ENCODE measurements at regions not wholly inside any gene's neighbourhood (a gene's known extent, or its start where the extent isn't known, plus 50 kb on each side); places are given as distances from the start of the nearest gene placed in this dataset.

DNA sequence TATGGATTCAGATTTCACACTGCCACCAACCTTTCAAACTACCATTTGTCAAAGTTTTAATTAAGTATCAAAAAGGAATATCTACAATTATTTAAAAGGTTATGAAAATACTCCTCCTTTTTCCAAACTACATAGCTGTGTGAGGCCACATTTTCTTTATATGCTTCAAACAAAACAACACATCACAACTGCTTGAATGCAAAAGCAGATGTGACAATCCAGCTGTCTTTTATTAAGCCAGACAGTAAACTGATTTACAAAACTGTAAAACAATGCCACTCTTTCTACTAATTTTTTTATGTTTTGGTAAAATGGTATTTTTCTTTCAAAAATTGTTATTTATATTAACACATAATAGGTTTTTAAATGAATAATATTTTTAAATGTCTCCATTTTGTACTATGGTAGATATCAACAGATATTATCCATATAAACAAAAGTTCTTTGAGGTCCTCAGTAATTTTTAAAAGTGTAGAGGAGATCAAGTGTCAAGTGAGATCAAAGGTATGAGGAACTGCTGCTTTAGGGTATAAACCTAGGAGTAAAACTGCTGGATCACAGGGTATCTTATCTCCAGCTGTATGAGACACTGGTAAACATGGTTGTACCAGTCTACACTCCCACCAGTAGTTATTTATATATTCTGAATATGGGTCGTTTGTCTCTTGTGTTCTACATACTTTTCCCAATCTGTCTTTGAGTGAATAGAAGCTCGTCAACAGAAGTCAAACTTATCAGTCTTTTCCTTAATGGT is 68.8 kb upstream of the SERTAD2 start:
- no peak overlapping the region for H3K4me3 ChIP-seq
- H3K9ac ChIP-seq = no peak overlapping the region
- no peaks in the 10 kb centered on the region for H4K20me1 ChIP-seq
- H3K4me1 ChIP-seq = peaks cover 8% of the 10 kb centered on the region
- H3K36me3 ChIP-seq = no peaks in the 10 kb centered on the region
- no peak for TF ChIP-seq Cebpa-rat (IDR thresholded peaks at IDR 0.05)
- no peak overlapping the region for H3K4me2 ChIP-seq
- no peaks in the 10 kb centered on the region for H3K27me3 ChIP-seq
- no peaks in the 10 kb centered on the region for H3K9me3 ChIP-seq
- H3K27ac ChIP-seq = no peak overlapping the region

DNA sequence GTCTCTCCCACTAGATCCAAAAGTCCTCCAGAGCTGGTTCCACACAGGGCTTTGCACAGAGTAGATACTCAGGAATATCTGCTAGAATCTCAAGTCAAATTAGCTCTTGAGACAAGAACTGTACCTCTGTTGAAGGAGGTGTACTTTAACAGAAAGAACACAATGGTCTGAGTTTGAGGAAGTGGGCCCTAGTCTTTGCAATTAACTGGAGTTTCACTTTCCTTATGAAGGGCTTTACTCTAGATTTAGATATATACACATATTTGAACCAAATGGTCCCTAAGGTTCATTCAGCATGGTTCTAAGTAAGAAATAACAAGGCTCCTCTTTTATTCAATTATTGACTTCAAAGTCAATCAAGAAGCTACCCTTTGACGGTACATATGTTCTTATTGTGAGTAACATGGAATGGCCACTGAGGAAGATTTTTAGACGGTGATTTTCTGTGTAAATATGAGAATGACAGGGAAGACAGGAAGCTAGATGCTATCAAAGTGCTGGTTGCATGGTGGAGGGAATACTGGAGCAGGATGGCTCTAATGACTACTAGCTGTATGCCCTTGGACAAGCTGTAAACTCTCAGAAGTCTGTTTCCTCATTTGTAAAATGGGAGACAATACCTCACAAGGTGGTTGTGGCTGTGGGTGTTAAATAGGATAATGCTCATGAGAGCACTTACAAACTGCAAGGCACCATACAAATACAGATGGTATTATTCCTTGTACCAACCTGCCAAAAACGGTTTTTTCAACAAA is 73.5 kb upstream of the SERTAD2 start:
- Histone ChIP-seq H3K27ac (peak overlapping the region; percentile 65), H3K4me1 (peaks cover 35% of the 10 kb centered on the region), H4K20me1 (no peaks in the 10 kb centered on the region), H3K4me3 (no peak overlapping the region), H3K9me3 (no peaks in the 10 kb centered on the region), H3K27me3 (no peaks in the 10 kb centered on the region), H3K4me2 (peak overlapping the region; percentile 55), H3K9ac (no peak overlapping the region), H3K36me3 (no peaks in the 10 kb centered on the region)
- no peak for TF ChIP-seq Cebpa-rat (IDR thresholded peaks at IDR 0.05)

DNA sequence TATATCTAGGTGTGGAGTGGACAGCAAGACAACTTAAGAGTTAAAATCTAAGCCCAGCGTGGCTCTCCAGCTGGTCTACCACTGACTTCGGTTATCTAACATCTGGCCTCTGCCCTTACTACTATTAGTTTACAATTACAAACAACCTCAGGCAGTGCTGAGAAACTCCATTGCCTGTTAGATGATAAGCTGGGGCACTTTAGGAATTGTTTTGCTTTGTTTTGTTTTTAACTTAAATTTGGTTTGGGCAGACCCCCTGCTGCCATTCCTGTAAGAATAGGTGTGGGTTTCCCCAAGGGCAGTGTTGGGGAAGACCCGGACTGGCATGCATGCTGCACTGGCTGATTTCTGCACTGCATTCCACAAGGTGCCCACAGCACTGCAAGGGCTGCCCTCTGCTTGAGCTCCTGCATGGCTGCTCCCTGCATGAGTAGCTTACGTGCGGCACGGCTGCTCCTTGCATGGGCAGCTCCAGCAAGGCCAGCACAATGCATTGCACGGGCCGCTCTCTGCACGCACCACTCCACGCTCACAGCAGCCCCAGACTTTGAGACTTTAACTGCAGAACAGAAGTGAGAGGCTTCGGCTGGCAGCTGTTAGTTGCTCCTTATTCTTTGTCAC is 74.2 kb upstream of the SERTAD2 start:
- no peak overlapping the region for H3K4me2 ChIP-seq
- no peaks in the 10 kb centered on the region for H3K36me3 ChIP-seq
- H4K20me1 ChIP-seq = no peaks in the 10 kb centered on the region
- no peak for TF ChIP-seq Cebpa-rat (IDR thresholded peaks at IDR 0.05)
- no peaks in the 10 kb centered on the region for H3K27me3 ChIP-seq
- H3K9me3 ChIP-seq = no peaks in the 10 kb centered on the region
- peaks cover 36% of the 10 kb centered on the region for H3K4me1 ChIP-seq
- no peak overlapping the region for H3K9ac ChIP-seq
- no peak overlapping the region for H3K4me3 ChIP-seq
- no peak overlapping the region for H3K27ac ChIP-seq

DNA sequence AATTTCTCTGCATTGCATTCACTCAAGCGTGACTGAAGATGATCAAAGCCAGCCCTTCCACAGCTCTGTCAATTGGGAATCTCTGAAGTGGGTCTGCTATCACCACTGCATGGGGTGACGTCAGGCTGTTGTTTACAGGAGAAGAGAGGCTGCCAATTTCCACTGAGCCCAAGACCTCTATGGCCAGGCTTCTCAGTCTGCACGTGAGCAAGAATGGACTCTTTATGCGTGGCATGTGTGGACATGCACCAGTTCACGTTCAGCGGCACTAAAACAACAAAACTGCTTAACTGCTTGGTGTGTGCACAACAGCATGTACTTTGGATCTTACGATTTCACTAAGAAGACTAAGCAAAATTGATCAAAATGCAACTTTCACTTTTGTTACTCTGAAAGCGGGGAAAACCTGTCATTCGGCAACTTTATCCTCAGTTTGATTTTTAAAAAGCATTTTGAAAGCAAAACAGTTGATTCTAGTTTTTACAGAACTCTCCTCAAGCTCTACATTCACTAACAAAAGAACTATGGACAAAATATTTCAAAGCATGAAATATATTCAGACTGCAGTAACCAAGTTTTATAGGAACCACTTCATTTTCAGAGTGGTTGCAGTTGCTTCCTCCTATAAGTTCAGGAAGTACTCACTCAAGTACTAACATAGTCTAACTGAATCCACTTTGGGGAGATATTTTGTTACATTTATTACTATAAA is 77.0 kb upstream of the SERTAD2 start:
- H3K9me3 ChIP-seq = no peaks in the 10 kb centered on the region
- peak overlapping the region; percentile 68 for H3K9ac ChIP-seq
- peaks cover 36% of the 10 kb centered on the region for H3K4me1 ChIP-seq
- H3K27me3 ChIP-seq = no peaks in the 10 kb centered on the region
- H4K20me1 ChIP-seq = no peaks in the 10 kb centered on the region
- H3K27ac ChIP-seq = peak overlapping the region; percentile 63
- peak overlapping the region; percentile 80 for H3K4me2 ChIP-seq
- H3K4me3 ChIP-seq = peak overlapping the region; percentile 54
- TF ChIP-seq Cebpa-rat (IDR thresholded peaks at IDR 0.05) = no peak
- no peaks in the 10 kb centered on the region for H3K36me3 ChIP-seq

DNA sequence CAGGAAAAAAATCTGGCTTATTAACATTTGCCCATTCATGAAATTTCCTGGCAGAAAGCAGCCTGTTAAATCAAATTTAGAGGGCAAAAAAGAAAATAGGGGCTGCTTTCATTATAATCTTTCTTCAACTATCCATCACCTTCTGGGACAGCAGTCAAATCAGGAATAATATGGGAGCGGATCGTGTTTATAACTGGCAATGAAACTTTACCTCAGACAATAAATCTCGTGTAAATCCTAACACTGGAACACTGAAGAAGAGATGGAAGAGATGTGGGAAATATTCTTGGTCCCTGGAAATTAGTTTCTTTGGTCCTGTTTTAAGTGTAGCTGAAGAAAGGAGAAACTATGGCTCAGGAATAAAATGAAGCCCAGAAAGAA is 77.5 kb upstream of the SERTAD2 start:
- H3K27me3 ChIP-seq = no peaks in the 10 kb centered on the region
- no peak for TF ChIP-seq Cebpa-rat (IDR thresholded peaks at IDR 0.05)
- H3K36me3 ChIP-seq = no peaks in the 10 kb centered on the region
- peak overlapping the region; percentile 68 for H3K9ac ChIP-seq
- H3K4me2 ChIP-seq = peak overlapping the region; percentile 80
- H3K9me3 ChIP-seq = no peaks in the 10 kb centered on the region
- H3K4me1 ChIP-seq = peaks cover 36% of the 10 kb centered on the region
- peak overlapping the region; percentile 54 for H3K4me3 ChIP-seq
- H4K20me1 ChIP-seq = no peaks in the 10 kb centered on the region
- peak overlapping the region; percentile 63 for H3K27ac ChIP-seq

DNA sequence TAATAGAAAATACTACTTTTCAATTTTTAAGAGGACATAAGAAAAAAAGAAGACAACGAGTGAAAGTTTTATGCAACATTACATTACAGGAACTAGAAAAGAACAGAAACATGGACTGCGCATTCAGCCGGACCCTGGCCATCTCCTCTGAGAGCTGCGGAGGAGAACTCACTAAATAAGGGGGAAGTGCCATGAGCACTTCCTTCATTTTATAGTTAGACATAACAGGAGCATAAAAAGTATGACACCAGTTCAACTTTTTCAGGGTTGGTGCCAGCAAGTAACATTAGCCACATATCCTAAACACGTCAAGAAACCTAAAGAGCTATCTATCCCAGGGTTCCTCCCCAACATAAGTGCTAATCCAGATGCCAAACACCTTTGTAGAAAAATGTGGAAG is 78.0 kb upstream of the SERTAD2 start:
- Histone ChIP-seq H3K36me3 (no peaks in the 10 kb centered on the region), H3K4me2 (peak overlapping the region; percentile 80), H4K20me1 (no peaks in the 10 kb centered on the region), H3K4me3 (no peak overlapping the region), H3K27me3 (no peaks in the 10 kb centered on the region), H3K4me1 (peaks cover 35% of the 10 kb centered on the region), H3K9ac (no peak overlapping the region), H3K27ac (peak overlapping the region; percentile 63; the same call in 1 of the 2 replicates), H3K9me3 (no peaks in the 10 kb centered on the region)
- no peak for TF ChIP-seq Cebpa-rat (IDR thresholded peaks at IDR 0.05)

DNA sequence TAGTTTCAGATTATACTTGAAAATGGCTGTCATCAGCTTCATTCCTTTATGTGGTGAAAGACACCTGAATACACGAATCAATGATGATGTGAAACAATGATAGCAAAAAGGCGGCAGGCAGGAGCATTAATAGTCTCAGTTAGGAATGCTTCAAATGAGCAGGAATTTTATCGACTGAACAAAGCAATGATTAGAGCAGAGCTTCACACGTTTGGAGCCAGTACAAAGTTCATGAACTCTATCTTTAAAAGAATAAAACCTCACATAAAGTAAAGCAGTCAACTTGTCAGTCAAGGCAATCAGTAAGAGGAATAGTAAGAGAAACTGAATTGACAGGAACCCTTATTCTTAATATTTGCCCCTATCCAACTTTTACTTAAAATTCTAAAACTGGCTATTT is 78.4 kb upstream of the SERTAD2 start:
- no peak overlapping the region for H3K4me3 ChIP-seq
- no peak overlapping the region for H3K27ac ChIP-seq
- TF ChIP-seq Cebpa-rat (IDR thresholded peaks at IDR 0.05) = no peak
- H4K20me1 ChIP-seq = no peaks in the 10 kb centered on the region
- no peaks in the 10 kb centered on the region for H3K36me3 ChIP-seq
- no peaks in the 10 kb centered on the region for H3K9me3 ChIP-seq
- peaks cover 31% of the 10 kb centered on the region for H3K4me1 ChIP-seq
- H3K4me2 ChIP-seq = peak overlapping the region; percentile 80
- H3K9ac ChIP-seq = no peak overlapping the region
- H3K27me3 ChIP-seq = no peaks in the 10 kb centered on the region

DNA sequence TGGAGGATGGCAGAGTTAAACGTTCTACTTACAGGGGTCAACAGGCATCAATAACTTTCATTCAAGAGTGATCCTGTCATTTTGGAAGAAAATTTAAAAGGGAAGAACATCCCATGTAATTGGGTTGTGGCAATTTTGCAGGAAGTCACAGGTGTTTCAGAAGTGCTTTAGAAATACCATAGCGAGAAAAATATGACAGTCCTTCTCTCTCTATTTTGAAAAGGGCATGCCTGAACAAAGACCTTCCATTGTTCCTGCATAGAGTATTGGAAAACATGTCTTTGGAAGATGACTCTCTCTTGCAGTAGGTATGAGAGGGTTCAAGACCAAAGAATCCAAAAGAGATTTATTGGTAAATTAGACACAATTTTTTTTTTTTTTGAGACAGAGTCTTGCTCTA is 81.8 kb upstream of the SERTAD2 start:
- peaks cover 18% of the 10 kb centered on the region for H3K4me1 ChIP-seq
- H3K27ac ChIP-seq = no peak overlapping the region
- no peak overlapping the region for H3K4me2 ChIP-seq
- H3K27me3 ChIP-seq = no peaks in the 10 kb centered on the region
- no peaks in the 10 kb centered on the region for H4K20me1 ChIP-seq
- no peaks in the 10 kb centered on the region for H3K9me3 ChIP-seq
- H3K9ac ChIP-seq = no peak overlapping the region
- no peak for TF ChIP-seq Cebpa-rat (IDR thresholded peaks at IDR 0.05)
- no peaks in the 10 kb centered on the region for H3K36me3 ChIP-seq
- no peak overlapping the region for H3K4me3 ChIP-seq

DNA sequence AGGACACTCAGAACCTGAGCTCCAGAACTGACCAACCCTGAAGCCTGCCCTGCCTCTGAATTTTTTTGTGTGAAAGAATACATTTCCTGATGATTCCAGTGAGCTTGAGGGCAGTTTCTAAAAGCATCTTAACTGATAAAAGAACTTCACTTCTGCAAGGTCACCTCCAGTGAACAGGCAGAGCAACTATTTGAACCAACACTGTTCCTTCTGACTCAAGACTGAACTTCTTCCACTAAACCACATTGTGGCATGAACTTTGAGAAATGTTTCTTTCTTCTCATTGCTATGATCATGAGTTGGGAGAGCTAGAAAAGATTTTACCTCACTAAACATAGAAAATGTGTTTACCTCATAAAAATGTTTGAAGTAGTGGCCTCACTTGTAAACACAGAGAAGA is 83.8 kb upstream of the SERTAD2 start:
- Histone ChIP-seq H3K4me1 (no peaks in the 10 kb centered on the region), H4K20me1 (no peaks in the 10 kb centered on the region), H3K9me3 (no peaks in the 10 kb centered on the region), H3K27me3 (no peaks in the 10 kb centered on the region), H3K4me3 (no peak overlapping the region), H3K36me3 (no peaks in the 10 kb centered on the region), H3K27ac (no peak overlapping the region), H3K4me2 (no peak overlapping the region), H3K9ac (no peak overlapping the region)
- no peak for TF ChIP-seq Cebpa-rat (IDR thresholded peaks at IDR 0.05)

Data from BLaER1 (cell line).